ENCODE measurements at regions not wholly inside any gene's neighbourhood (a gene's known extent, or its start where the extent isn't known, plus 50 kb on each side); places are given as distances from the start of the nearest gene placed in this dataset.

DNA sequence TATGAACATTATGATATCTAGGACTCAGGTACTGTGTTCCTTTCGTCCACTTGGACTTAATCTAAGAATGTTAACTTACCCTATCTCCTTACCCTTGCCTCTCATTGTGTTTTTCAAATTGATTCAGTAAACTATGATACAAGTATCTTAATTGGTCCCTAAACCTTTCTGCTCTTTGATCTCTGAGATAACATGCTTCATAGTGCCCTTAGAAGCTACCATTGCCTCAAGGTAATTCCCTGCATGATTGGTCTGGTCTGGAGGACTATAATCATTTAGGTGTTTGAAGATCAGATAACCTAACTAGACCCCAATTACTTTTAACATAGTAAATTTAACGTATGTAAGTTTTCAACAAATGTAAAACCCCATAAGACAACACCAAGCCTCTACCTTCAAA is 169.9 kb upstream of the NBEA start:
- no peak for DNase-seq

DNA sequence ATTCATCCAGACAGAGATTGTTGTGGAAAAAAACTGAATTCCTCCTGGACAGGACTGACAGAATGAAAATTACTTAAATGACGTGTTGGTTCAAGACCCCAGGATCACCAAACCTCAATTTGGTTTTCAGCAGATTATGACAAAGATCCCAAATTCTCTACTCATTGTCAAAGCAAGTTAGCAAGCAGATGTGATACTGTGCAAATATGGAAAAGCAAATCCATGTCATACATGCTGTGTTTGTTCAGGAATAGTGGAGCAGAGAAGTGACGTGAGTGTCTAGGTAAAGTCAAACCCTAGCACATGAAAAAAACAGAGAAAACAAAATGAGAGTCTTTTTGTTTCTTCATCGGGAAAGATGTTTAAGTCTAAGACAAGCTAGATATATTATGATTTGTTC is 169.2 kb upstream of the NBEA start:
- no peak for DNase-seq

DNA sequence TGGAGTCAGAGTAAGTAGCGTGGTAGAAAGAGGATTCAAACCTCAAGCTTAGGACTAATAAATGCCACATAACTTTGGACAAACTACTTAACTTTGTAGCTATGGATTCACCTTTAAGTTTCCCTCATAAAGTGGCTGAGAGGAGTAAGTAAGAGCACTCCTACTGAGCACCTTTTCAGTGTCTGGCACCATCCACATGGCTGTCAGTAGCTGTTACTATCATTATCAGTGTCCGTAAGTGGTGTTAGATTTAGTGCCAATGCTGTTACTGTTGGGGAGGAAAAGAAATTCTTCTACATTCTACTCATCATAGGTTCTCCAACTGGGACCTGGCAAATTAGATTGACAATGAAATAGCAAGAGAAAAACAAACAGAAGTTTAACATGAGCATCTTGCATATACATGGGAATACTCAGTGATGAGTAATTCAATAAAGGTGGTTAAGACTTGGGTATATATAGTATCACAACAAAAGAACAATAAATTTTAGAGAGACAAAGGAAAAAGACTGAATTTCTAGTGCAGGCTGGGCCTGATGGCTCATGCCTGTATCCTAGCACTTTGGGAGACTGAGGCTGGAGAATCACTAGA is 165.6 kb upstream of the NBEA start:
- DNase-seq: no peak

DNA sequence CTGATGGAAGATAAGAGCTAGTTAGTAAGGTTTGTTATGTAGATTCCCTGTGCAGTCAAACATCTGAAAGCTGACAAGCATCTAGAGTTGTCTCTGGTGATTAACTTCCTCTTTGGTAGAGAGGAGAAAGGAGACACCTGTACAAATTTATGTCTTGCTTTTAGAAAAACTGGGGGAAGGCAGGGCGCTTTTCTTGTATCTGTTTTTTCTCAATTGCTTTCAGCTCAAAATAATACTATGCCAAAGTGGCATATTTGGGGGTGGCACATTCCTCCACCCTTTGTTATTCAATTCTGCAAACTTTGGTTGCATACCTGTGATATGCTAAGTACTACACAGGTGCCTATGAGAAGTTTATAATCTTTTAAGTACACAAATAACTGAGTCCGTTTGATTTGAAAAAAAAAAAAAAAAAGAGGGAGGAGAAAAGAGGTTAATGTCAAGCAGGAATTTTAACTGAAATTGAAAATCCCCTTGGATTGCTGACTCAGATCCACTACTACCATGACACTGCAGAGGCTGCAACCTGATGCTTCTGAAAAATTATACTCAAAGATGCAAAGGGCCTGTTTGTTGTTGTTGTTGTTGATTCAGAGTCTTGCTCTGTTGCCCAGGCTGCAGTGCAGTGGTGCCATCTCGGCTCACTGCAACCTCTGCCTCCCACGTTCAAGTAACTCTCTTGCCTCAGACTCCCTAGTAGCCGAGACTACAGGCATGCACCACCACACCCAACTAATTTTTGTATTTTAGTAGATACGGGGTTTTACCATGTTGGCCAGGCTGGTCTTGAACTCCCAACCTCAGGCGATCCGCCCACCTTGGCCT is 164.8 kb upstream of the NBEA start:
- DNase-seq: no peak

DNA sequence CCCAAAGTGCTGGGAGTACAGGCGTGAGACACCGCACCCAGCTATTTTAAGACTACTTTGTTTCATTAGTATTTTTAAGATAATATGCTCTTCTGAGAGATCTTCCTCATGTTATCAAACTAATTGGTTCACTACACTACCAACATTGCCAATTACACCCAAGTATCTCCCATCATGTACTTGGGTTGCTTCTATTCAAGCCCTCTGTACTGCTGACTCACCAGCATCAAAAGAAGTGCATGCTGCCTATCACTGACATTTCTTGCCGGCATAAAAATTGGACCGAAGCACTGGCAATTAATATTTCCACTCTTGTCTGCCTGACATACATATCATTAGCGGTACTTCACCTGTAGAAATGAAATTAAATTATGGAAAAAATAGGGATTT is 164.2 kb upstream of the NBEA start:
- no peak for DNase-seq

DNA sequence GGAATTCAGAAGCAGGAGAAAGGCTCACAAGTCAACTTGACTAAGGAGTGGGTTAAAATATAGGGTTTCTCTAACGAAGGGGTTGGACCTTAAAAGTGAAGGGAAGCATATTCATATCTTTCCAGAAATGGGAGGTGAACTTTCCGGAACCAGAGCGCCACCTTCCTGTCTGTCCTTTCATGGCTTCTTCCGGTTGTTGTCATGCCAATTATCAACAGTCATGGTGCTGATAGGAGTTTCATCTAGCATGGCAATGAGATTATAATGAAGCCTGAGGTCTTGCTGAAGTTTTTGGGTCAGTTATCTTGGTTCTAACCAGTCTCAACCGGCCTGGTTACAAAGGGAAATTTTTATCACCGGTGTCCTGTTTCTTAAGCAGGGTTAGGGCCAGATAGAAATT is 162.9 kb upstream of the NBEA start:
- DNase-seq: no peak

DNA sequence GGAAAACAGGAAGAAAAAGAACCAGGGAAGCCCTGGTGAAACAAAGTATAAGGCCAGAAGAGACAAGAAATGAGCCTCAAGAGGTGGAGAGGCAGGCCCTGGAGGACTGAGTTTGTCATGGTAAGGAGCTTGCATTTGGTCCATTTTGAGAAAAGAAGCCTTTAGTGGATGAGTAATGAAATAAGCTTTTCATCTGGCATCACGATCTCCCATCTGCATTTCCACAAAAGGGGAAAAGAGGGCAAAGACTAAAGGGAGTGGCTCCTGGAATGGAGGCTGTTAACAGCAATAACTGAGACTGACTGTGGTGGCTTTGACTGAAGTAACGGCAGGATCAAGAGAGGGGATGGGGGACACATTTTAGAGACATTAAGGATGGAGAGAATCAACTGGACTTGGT is 148.8 kb upstream of the NBEA start:
- no peak for DNase-seq

DNA sequence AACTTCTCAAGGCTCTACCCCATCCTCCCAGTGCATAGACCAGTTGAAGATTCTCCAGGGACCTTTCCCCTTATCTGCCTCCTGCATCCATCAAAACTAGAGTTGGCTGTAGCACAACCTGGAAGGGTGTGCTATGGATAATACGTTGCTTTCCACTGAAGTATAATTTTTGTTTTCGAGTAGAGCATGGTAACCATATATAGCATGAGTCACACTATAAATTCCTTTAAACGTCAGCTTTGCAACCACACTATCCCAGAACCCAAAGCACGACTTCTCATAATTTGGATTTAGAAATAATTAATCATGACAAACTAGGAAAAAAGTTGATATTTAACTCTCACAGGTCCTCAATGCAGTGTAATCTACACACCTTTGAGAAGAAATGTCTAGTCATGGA is 138.3 kb upstream of the NBEA start:
- no peak for DNase-seq

DNA sequence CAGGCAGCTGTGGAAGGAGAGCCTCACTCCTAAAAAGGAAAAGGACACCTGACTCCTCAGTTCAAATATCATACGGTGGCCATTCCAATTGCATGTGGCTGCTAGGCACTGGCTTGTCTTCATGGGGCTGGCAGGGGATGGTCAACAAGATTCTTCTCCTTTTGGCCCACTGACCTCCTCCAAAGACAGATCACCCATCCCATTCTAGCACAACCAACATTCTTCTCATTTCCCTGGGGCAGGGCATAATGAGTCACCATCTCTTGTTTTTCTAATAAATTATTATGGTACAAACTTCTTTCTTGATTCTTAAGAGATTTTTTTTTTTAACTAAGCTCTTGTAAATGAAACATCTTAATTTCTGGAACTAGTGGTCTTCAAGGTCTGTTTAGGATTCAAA is 136.7 kb upstream of the NBEA start:
- DNase-seq: no peak

DNA sequence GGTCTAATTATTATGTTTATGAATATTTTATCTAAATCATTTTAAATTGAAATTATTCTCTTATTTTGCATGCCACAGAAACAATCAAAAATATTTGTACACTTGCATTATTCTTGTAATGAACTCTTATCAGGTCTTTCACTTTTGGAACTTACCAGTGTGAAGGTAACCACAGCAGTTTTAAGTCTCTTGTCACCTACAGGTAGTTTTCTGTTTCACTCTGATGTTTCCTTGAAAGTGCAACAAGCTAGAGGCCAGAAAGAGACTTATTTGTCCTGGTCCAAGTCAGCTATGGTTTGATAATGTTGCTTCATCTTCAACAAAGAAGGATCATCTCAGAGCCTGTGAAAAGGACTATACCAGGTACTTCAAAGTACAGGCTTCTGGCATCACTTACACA is 133.4 kb upstream of the NBEA start:
- DNase-seq: no peak

DNA sequence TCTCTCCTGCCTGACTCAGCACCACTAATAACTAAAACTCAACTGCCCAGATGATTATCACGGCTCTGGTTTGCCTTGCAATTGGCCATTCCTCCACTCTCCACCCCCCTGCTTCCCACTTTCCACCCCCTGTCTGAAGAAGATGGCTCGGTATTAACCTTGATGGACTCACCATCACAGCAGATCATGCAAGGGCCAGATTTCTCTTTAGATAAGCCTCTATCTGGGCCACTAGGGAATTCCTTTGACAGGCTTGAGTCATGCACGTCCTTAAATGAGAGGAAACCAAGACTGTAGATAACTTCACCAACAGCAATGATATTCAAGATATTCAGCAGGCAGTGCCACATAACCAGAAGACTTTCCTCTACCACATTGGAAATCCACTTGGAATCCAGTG is 131.1 kb upstream of the NBEA start:
- no peak for DNase-seq

DNA sequence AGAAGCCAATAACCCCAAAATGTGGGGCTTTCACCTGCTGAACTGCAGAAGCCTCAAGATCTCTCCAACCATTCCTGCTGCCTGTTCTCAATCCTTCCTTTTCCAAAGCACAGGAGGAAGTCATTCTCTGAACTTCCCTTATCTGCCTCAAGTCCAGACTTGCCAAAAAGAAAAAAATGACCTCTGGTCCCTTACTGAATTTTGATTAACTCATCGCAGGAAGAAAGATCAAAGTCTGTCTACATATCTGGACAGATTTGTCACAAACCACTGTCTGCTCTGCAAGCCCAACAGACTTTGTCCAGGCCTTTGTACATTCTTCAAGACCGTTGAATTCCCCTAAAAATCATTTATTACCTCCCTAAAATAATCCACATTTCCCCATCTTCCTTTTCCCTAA is 126.5 kb upstream of the NBEA start:
- DNase-seq: no peak

DNA sequence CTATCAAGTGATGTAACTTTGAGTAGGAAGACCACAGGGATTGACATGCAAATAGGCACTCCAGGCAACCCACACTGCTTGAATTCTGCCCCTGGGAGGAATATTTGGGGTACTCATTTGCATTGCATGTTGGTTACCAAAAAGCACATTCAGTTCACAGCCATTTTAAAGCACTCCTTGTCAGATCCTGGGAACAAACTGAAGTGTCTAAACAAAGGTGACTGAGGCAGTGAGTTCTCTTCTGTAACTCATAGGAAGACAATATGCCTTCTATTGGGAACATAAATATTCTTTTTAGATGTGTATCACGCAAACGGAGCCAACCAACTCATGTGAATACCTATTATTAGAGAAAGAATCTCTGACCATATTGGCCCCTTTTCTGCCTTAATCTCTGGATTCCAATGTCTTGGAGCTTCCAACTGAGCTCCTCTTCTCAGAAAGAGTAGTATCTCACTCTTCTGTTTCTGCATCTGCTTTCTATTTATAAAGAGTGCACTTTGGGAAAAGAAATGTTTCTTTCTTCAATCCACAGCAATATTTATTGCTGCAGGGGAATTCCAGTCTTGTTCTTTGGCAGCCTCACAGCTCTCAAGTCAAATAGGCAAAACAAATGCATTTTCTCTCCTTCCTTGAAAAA is 125.7 kb upstream of the NBEA start:
- DNase-seq: no peak

DNA sequence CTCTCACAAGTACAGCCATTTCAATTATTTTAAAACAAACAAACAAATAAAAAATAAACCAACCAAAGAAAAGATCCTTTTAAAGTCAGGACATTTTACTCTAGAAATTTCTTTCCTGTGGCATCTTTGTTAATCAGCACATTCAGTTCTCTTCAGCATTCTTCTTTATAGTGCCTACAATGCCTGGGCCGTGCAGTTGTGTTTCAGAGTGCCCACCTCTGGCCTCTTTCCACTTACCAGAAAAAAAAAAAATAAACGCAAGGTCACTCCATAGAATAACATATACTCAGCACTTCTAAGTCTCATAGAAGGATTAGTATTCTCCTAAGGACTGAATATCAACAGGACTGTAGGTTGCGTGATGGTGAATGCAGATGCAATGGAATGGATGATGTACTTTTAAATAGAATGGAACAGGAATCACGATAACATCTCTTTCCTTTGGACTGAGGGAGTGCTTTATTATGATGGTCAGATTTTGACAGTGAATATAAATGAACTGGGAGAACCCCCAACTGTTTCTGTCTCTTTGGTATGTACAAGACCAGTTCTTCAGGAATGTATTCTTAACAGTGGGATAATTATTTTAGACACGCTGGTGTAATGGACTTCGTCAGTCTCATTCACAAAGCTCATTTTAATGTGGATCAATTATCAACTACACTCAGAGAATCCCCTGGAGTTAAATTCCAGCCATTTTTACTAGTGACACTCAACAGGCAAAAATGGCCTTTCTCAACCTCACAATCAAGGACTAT is 125.0 kb upstream of the NBEA start:
- DNase-seq: no peak

DNA sequence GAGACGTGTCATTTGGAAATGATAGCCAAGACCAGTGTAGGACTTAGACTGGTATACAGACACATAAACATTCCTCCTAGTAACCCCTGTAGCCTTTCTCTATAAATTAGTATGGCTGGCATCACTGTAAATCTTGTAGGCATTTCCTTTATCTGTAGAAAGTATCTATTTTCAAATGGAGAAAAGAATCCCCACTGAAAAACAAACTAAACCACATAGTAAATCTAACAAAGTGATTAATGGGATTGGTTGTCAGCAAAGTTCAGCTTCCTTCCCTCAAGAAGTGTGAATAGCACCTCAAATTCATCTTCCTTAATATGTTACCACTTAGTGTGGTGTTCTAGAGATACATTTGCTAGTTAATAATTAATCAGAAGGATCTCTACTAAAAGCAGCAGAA is 119.4 kb upstream of the NBEA start:
- DNase-seq: no peak

DNA sequence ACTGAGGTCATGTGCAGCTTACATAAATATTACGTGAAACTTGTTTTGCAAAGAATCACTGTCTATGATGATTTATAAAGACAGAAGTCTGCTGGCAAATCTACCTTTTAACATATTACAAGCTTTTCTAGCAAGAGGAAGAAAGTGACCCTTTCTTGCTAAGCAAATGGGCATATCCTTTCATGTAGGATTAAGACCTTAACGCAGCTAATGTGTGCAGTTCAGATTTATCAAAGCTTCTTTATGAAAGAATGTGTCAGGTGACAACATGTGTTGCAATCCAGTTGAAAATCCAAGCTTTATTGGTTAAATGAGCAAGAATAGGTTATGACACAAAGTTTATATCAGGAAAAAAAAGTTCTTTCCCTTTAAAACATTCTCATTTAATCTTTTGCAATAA is 115.6 kb upstream of the NBEA start:
- no peak for DNase-seq

DNA sequence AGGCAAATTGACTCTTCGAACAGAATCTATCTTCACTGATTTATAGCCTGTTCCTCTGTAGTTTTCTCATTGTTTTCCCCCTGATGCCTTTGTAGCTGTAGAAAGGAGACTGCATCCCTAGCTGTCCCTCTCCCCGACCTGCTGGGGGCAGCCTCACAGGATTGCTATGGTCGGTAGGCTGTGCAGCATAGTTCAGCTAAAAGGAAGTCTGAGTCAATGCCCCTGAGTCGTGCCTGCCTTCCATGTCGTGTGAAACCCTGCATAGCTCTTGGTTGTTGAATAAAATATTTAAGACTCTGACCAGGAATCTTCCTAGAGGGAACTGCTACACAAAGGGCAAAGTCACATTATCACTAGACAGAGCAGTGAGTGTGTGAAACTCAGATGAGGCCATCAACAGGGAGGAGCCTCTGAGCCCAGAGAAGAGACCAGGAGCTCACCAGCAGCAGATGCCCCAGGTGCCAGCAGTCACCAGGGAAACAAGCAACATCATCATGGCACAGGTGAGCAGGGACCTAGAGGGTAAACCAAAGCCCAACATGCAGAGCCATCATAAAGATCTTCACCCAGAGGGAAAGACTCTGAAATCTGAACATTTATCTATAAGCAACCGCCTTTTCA is 108.4 kb upstream of the NBEA start:
- DNase-seq: no peak

DNA sequence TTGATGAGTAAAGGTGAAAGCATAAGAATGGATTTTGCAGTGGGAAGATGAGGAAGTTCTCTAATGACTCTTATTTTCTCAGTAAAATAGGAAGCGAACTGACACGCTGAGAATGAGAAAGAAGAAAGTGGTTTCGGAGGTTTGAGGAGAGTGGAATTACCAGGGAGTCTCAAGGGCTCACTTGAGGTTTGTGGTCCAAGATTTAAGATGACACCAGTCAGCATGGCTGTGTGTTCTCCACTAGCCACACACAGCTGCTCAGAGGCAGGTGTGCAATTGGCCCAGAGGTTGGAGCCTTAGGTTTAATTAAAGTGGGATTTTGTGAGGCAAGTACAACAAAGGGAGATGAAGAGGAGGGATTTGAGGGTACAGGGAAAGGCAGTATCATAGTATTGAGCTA is 99.6 kb upstream of the NBEA start:
- DNase-seq: no peak

DNA sequence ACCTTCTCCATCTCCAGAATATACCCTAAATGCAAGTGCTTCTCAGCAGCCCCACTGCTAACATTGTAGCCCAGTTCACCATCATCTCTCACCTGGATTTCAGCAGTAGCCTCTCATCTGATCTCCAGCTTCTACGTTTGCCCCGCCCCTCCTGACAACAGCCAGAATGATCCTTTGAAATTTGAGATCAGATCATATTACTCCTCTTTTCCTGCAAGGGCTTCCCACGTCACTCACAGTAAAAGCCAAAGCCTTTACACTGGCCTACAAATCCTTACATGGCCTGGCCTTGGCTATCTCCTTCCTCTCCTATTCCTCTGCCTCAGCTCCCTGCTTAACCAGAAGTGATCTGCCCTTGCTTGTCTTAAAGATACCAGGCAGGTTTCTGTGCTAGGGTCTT is 94.3 kb upstream of the NBEA start:
- DNase-seq: no peak

DNA sequence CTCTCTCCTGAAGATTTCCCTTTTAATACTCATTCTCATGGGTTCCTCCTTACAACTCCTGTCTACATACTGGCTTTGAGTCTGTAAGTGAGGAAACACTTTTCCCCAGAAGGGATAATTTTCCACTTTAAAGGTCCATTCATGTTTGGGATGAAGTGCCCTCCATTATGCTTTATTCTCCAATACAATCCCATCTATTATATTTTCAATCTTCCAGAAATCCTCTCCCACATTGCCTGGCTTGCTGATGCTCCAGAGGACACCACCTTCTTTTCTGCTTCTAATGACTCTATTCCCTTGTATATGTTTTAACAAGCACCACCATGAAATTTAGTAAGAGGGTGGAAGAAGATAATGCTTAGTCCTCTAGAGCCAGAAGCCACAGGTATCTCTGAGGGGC is 92.7 kb upstream of the NBEA start:
- DNase-seq: no peak

DNA sequence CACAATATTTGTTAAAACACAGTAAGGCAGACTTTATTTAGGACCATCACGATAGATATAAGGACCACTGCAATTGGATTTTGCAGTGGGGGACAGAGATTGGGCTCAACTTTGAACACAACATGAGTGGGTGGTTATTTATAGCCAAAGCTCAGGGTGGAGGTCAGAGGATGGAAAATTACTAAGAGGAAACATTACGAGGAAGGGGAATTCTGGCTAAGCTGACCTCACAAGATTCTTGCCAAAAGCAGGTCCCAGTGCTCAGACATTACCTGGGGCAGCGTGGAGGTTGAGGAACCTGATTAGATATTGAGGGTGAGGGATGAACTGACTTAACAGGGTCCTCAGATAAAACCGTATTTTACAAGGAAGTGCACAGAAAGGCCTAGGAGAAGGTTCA is 88.9 kb upstream of the NBEA start:
- no peak for DNase-seq

DNA sequence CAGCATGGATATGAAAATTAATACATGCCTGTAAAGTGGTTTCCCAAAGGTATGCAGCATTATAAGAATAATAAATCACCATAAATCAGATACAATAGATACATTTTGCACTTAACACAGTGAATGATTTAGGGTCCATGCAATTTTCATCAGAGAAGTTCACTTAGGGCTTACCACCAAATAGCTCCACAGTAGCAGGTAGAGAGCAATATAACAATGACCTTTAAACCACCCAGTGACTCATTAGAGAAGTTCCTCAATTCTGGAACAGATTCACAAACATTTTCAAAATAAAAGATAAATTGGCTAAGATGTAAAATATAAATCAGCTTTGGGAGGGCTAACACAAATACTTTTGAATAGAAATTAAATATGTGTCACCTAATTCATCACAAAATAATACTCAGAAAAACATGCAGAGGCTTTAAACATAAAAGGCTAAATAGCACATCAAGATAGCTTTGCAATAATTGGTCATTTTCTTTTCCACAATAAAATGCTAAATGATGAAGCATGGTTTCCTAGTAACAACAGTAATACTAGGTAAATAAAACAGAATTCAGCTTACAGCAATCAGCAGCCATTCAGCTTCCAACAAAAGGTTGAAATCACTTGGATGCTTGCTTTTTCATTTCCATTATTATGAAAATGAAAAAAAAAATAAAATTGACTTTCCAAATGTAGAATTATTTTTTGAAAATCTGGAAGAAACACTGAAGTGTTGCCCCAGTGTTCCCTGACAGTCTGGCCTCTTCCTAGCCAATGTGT is 84.3 kb upstream of the NBEA start:
- DNase-seq: no peak

DNA sequence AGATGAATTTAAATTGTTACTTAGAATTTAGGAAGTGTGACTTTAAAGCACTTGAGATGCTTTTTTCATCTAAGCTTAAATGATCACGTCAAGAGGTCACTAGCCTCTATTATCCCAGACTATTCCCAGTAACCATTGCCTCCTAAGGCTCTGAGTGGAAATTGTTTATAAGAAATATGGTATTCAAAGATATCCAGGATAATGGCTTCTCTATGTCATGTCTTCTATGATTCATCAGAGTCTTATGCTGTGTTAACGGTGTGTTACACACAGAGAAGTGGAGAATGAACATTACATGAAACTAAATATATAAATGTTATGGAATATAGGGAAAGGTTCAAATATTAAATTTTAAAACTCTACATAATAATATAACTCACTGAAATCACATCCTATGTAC is 79.8 kb upstream of the NBEA start:
- no peak for DNase-seq
